Natural killer cell (primary cell): ENCODE measurements at regions not wholly inside any gene's neighbourhood (a gene's known extent, or its start where the extent isn't known, plus 50 kb on each side); places are given as distances from the start of the nearest gene placed in this dataset.

Experiments
- ATAC-seq, 3 donors: fragments of 150-1000 bp in 2 of 3; fragments of 200-7000 bp in 1 of 3; cut with Tn5 transposase; 1 replicate in 1 of 3; 2 replicates in 2 of 3; pipeline ENCODE4 v1.10.0; 2021; ENCODE audit warnings: mild to moderate bottlenecking in 2 of 3, moderate library complexity in 2 of 3
- DNase-seq, 2 donors: peaks; one replicate each; pipeline versions ENCODE4 v3.0.0 to v3.0.0-alpha.2; 2013 to 2021; ENCODE audit warnings: mixed read lengths in 1 of 2
- H3K27ac ChIP-seq: one replicate; pipeline ENCODE4 v1.5.1; 2013; ENCODE audit warnings: mild to moderate bottlenecking, low read length
- H3K27me3 ChIP-seq: one replicate; pipeline ENCODE4 v1.6.1; 2013; ENCODE audit warnings: low read length; ENCODE audit not compliant: control insufficient read depth, insufficient read depth
- H3K36me3 ChIP-seq: one replicate; pipeline ENCODE4 v1.6.1; 2013; ENCODE audit warnings: low read length; ENCODE audit not compliant: control insufficient read depth, insufficient read depth
- H3K4me1 ChIP-seq: one replicate; pipeline ENCODE4 v1.6.1; 2013; ENCODE audit warnings: low read length; ENCODE audit not compliant: control insufficient read depth, insufficient read depth
- H3K4me3 ChIP-seq: one replicate; pipeline ENCODE4 v1.5.1; 2013; ENCODE audit warnings: low read length
- H3K9me3 ChIP-seq: one replicate; pipeline ENCODE4 v1.6.1; 2013; ENCODE audit warnings: low read length; ENCODE audit not compliant: control insufficient read depth, insufficient read depth
- H3K27ac Mint-ChIP-seq, 2 donors: one replicate each; pipeline ENCODE4 v1.8.0; 2022; ENCODE audit warnings: mild to moderate bottlenecking in 2 of 2, mixed read lengths in 2 of 2, moderate library complexity in 1 of 2
- H3K27me3 Mint-ChIP-seq, 2 donors: one replicate each; pipeline ENCODE4 v1.8.0; 2022; ENCODE audit warnings: low read depth in 2 of 2, mixed read lengths in 2 of 2
- H3K36me3 Mint-ChIP-seq: one replicate; pipeline ENCODE4 v1.8.0; 2022; ENCODE audit warnings: mixed read lengths
- H3K4me1 Mint-ChIP-seq, 2 donors: one replicate each; pipeline ENCODE4 v1.8.0; 2022; ENCODE audit warnings: mixed read lengths in 2 of 2
- H3K4me3 Mint-ChIP-seq: one replicate; pipeline ENCODE4 v1.8.0; 2022; ENCODE audit warnings: mild to moderate bottlenecking, moderate library complexity, mixed read lengths
- H3K9me3 Mint-ChIP-seq, 2 donors: one replicate each; pipeline ENCODE4 v1.8.0; 2022; ENCODE audit warnings: mixed read lengths in 2 of 2
- WGBS: methylation state at CpG from one replicate; pipeline ENCODE4 v1.1.7; 2013; ENCODE audit warnings: missing lambda C conversion rate; ENCODE audit not compliant: insufficient coverage; 5-methylcytosine and 5-hydroxymethylcytosine counted together
- intact Hi-C: fragments of 100-400 bp; cut with micrococcal nuclease; formaldehyde crosslinking; loops from one replicate; pipeline ENCODE4 v1.14.2; 2022
- TF ChIP-seq, protein P1 (sequence below): fragments of 200-600 bp; IDR thresholded peaks from one replicate; pipeline ENCODE4 v1.8.0; 2022; ENCODE audit warnings: antibody characterized with exemption

DNA sequence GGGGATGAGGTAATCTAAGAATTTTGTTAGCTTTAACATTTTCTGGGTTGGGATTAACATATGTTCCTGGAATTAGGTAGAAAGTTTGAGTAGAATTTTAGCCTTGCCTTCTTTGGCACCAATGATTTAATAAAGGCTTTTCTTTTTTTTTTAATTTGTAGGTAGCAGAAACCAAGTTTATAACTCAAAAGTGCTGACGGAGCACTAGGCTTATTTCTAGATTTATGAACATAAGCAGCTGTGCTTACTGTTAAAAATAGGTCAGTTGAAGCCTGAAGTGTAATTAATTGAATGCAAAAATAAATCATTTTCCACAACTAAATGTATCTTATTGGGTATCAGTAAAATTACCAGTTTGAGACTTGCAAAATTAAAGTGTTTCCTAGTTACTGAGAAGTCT lies 62.4 kb downstream of the TAF11L14 start:
- no peak overlapping the region for H3K4me3 ChIP-seq
- intact Hi-C loops = no loop called here
- H3K4me1 ChIP-seq = no peaks in the 10 kb centered on the region
- no peak overlapping the region for H3K4me3 Mint-ChIP-seq
- H3K4me1 Mint-ChIP-seq = no peaks in the 10 kb centered on the region
- peaks cover 32 to 39% of the 10 kb centered on the region in 2 donors for H3K9me3 Mint-ChIP-seq
- H3K9me3 ChIP-seq = peaks cover 3% of the 10 kb centered on the region
- TF ChIP-seq, protein P1, sequence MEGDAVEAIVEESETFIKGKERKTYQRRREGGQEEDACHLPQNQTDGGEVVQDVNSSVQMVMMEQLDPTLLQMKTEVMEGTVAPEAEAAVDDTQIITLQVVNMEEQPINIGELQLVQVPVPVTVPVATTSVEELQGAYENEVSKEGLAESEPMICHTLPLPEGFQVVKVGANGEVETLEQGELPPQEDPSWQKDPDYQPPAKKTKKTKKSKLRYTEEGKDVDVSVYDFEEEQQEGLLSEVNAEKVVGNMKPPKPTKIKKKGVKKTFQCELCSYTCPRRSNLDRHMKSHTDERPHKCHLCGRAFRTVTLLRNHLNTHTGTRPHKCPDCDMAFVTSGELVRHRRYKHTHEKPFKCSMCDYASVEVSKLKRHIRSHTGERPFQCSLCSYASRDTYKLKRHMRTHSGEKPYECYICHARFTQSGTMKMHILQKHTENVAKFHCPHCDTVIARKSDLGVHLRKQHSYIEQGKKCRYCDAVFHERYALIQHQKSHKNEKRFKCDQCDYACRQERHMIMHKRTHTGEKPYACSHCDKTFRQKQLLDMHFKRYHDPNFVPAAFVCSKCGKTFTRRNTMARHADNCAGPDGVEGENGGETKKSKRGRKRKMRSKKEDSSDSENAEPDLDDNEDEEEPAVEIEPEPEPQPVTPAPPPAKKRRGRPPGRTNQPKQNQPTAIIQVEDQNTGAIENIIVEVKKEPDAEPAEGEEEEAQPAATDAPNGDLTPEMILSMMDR = no peak
- DNase-seq = no peak
- H3K27ac ChIP-seq = no peak overlapping the region
- no peaks in the 10 kb centered on the region for H3K27me3 Mint-ChIP-seq
- no peaks in the 10 kb centered on the region for H3K27me3 ChIP-seq
- no peak for ATAC-seq
- H3K36me3 Mint-ChIP-seq = no peaks in the 10 kb centered on the region
- H3K36me3 ChIP-seq = no peaks in the 10 kb centered on the region
- H3K27ac Mint-ChIP-seq = no peak overlapping the region
- WGBS = no CpG with 5 or more reads among the region's 1 CpG

DNA sequence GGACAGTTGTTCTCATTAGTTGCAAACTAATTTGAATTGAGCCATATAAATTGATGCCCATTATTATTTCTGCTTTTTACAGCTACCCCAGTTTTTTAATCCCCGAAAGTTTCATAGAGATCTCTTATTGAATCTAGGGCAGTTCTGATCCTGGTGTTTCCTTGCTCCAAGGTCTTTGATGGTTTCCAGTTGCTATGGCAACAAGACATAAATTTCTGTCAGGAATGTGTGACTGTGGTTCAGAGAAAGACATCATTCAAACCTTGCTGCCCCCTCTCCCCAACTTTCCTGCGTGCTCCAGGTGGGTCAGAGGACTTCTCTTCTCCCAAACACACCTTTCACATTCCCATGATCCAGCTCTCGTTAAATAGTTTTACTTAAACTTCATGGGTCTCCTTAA lies 63.4 kb downstream of the TAF11L14 start:
- no peaks in the 10 kb centered on the region for H3K4me1 Mint-ChIP-seq
- Histone ChIP-seq H3K36me3 (no peaks in the 10 kb centered on the region), H3K4me3 (no peak overlapping the region), H3K9me3 (peaks cover 3% of the 10 kb centered on the region), H3K4me1 (no peaks in the 10 kb centered on the region), H3K27ac (no peak overlapping the region), H3K27me3 (no peaks in the 10 kb centered on the region)
- no peaks in the 10 kb centered on the region for H3K36me3 Mint-ChIP-seq
- H3K27me3 Mint-ChIP-seq = no peaks in the 10 kb centered on the region
- intact Hi-C loops = no loop called here
- no peak overlapping the region for H3K4me3 Mint-ChIP-seq
- DNase-seq = no peak
- no peak overlapping the region for H3K27ac Mint-ChIP-seq
- WGBS = 83% methylated on average over 3 of the region's 3 CpGs
- TF ChIP-seq, protein P1 = no peak
- peaks cover 28 to 30% of the 10 kb centered on the region in 2 donors for H3K9me3 Mint-ChIP-seq
- ATAC-seq = no peak

DNA sequence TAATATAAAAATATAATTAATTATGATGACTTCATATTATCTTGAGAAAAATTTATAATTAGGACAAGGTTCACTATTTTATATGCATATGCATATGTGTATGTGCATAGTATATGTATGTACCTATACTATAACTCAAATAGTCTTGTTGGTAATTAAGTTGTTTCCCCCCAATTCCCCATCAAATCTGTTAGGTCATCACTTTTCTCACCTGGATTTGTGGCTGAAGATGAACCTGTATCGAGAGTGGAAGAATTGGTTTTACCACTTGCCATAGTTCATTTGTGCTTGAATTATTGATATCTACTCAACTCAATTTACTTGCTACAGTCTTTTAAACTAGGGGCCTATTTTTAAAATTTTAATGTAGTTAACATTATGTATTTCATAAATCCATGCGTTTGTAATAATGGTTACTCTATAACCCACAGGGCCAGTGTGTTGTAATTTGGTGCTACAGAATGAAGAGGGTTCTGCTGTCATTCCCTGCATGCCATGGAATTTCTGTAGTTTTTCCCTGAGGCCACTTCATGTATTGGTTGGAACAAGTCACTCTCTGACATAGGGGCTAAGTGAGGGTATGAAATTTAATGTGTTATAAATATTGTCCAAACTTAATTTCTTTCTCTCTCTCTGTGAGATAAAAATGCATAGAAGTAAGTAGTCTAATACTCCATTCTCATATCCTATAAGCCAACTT lies 74.9 kb downstream of the TAF11L14 start:
- H3K27me3 Mint-ChIP-seq = no peaks in the 10 kb centered on the region
- no peak overlapping the region for H3K4me3 Mint-ChIP-seq
- intact Hi-C loops = no loop called here
- H3K27me3 ChIP-seq = no peaks in the 10 kb centered on the region
- no CpG with 5 or more reads among the region's 2 CpGs for WGBS
- no peak overlapping the region for H3K27ac ChIP-seq
- no peaks in the 10 kb centered on the region for H3K9me3 ChIP-seq
- no peaks in the 10 kb centered on the region for H3K4me1 ChIP-seq
- peaks cover 14 to 25% of the 10 kb centered on the region in 2 donors for H3K9me3 Mint-ChIP-seq
- TF ChIP-seq, protein P1 = no peak
- ATAC-seq (no peak), DNase-seq (no peak)
- H3K4me3 ChIP-seq = no peak overlapping the region
- no peak overlapping the region for H3K27ac Mint-ChIP-seq
- no peaks in the 10 kb centered on the region for H3K4me1 Mint-ChIP-seq
- no peaks in the 10 kb centered on the region for H3K36me3 Mint-ChIP-seq
- no peaks in the 10 kb centered on the region for H3K36me3 ChIP-seq

DNA sequence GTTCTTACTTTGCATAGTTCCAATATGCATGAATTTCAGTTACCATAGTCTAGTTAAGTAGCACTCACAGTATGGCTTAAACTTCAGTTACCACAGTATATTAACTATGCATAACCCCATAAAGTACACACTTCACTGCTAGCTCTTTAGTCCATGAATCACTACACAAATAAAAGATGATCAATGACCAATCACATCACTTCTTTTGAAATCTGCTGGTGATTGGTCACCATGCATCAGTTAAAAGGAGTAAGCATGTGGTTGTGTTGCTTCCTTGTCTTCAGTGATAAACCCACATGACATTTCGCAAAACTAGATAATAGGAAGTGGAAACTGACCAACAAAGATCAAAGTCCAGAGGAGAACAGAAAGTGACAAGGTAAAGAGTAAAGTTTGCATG lies 79.0 kb downstream of the TAF11L14 start:
- no peaks in the 10 kb centered on the region for H3K36me3 ChIP-seq
- H3K27ac ChIP-seq = no peak overlapping the region
- TF ChIP-seq, protein P1 = no peak
- H3K27me3 ChIP-seq = no peaks in the 10 kb centered on the region
- intact Hi-C loops = no loop called here
- DNase-seq = no peak
- peaks cover 18 to 23% of the 10 kb centered on the region in 2 donors for H3K9me3 Mint-ChIP-seq
- no peak overlapping the region for H3K4me3 Mint-ChIP-seq
- H3K27me3 Mint-ChIP-seq = no peaks in the 10 kb centered on the region
- 77% methylated on average over 1 of the region's 1 CpG for WGBS
- no peak for ATAC-seq
- H3K4me1 ChIP-seq = no peaks in the 10 kb centered on the region
- no peaks in the 10 kb centered on the region for H3K36me3 Mint-ChIP-seq
- no peaks in the 10 kb centered on the region for H3K4me1 Mint-ChIP-seq
- H3K27ac Mint-ChIP-seq = no peak overlapping the region
- H3K4me3 ChIP-seq = no peak overlapping the region
- H3K9me3 ChIP-seq = no peaks in the 10 kb centered on the region
